GM23338 (cell line): ENCODE measurements at regions not wholly inside any gene's neighbourhood (a gene's known extent, or its start where the extent isn't known, plus 50 kb on each side); places are given as distances from the start of the nearest gene placed in this dataset.

Experiments
- CREB1 ChIP-seq: fragments of 250-450 bp; sonication (Bioruptor Pico); IDR thresholded peaks from 2 replicates; pipeline ENCODE4 v1.5.0; 2020; ENCODE audit warnings: low read depth, mild to moderate bottlenecking, moderate library complexity
- ETS1 ChIP-seq: IDR thresholded peaks from 2 replicates; pipeline ENCODE4 v1.6.1; 2016; ENCODE audit warnings: antibody characterized with exemption
- EZH2 ChIP-seq: fragments of 200-600 bp; sonication (generic); IDR thresholded peaks from one replicate; pipeline ENCODE4 v1.8.0; 2017; ENCODE audit warnings: antibody characterized with exemption, mild to moderate bottlenecking, low read depth; ENCODE audit not compliant: unreplicated experiment
- EZH2phosphoT487 ChIP-seq: fragments of 200-600 bp; sonication (generic); IDR thresholded peaks from one replicate; pipeline ENCODE4 v1.8.1; 2018; ENCODE audit warnings: antibody characterized with exemption; ENCODE audit not compliant: unreplicated experiment
- JUNB ChIP-seq: IDR thresholded peaks from one replicate; pipeline ENCODE4 v1.6.1; 2016; ENCODE audit warnings: antibody characterized with exemption; ENCODE audit not compliant: unreplicated experiment
- NANOG ChIP-seq: IDR thresholded peaks from 2 replicates; pipeline ENCODE4 v1.6.1; 2016; ENCODE audit warnings: antibody characterized with exemption, borderline replicate concordance
- POLR2AphosphoS5 ChIP-seq: IDR thresholded peaks from 2 replicates; pipeline ENCODE4 v1.6.1; 2016; ENCODE audit warnings: antibody characterized with exemption, low read depth
- STAT1 ChIP-seq: IDR thresholded peaks from one replicate; pipeline ENCODE4 v1.6.1; 2016; ENCODE audit warnings: antibody characterized with exemption; ENCODE audit not compliant: unreplicated experiment
- ZNF114 ChIP-seq: fragments of 250-450 bp; sonication (Bioruptor Pico); IDR thresholded peaks from 2 replicates; pipeline ENCODE4 v1.5.0; 2020; ENCODE audit warnings: mild to moderate bottlenecking, moderate library complexity
- ZNF331 ChIP-seq: fragments of 250-450 bp; sonication (Bioruptor Pico); IDR thresholded peaks from 2 replicates; pipeline ENCODE4 v1.5.0; 2020; ENCODE audit warnings: low read depth, mild to moderate bottlenecking, moderate library complexity
- TF ChIP-seq, protein P1 (sequence below), 2 experiments: fragments of 200-600 bp in 1 of 2; sonication (generic) in 1 of 2; conservative IDR thresholded peaks; 2 replicates each; pipeline versions ENCODE4 v1.5.1 to v1.6.1; 2016 to 2017; ENCODE audit warnings: antibody characterized with exemption in 2 of 2, low read depth in 2 of 2, mild to moderate bottlenecking in 2 of 2, moderate library complexity in 1 of 2
- TF ChIP-seq, protein P2 (sequence below): IDR thresholded peaks from one replicate; pipeline ENCODE4 v1.6.1; 2018; ENCODE audit warnings: antibody characterized with exemption; ENCODE audit not compliant: unreplicated experiment

DNA sequence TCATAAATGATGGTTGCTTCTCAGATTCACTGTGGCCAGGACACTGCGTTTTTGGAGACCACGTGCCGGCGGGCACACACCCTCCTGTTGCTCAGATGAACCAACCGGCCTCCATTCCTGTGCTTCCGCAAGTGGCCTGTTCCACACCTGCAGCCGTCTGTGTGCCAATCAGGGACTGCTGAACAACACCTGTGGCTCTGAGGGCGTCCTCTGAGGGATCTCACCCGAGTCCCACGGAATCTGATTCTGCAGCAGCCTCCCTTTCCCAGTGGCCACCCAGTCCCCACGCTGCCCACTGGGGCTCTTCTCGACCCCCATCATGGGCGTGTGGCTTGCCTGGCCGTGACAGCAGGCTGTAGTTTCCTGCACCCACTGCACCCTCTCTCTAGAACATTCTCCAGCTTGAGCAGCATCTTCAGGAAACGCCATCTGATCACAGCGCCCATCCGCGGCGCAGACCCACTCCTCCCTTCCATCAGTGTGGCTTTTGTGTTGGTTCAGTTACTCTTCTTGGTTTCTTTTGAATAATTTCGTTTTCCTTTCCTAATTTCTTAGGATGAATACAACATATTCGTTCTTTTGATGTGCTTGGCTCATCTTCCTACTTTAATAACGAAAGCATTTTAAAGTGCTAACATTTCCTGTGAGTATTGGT, 65.1 kb upstream of the SLC22A11 start:
- TF ChIP-seq, protein P1, sequence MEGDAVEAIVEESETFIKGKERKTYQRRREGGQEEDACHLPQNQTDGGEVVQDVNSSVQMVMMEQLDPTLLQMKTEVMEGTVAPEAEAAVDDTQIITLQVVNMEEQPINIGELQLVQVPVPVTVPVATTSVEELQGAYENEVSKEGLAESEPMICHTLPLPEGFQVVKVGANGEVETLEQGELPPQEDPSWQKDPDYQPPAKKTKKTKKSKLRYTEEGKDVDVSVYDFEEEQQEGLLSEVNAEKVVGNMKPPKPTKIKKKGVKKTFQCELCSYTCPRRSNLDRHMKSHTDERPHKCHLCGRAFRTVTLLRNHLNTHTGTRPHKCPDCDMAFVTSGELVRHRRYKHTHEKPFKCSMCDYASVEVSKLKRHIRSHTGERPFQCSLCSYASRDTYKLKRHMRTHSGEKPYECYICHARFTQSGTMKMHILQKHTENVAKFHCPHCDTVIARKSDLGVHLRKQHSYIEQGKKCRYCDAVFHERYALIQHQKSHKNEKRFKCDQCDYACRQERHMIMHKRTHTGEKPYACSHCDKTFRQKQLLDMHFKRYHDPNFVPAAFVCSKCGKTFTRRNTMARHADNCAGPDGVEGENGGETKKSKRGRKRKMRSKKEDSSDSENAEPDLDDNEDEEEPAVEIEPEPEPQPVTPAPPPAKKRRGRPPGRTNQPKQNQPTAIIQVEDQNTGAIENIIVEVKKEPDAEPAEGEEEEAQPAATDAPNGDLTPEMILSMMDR (conservative IDR thresholded peaks at IDR 0.05; ENCODE audit: low read depth in 2 of 2): no peak
- TF ChIP-seq POLR2AphosphoS5 (no peak), CREB1 (CRISPR knock-in tag) (no peak), EZH2 (no peak), EZH2phosphoT487 (no peak), ZNF114 (CRISPR knock-in tag) (no peak), JUNB (no peak), STAT1 (no peak), ETS1 (no peak), ZNF331 (CRISPR knock-in tag) (no peak), NANOG (no peak)
- TF ChIP-seq, protein P2, sequence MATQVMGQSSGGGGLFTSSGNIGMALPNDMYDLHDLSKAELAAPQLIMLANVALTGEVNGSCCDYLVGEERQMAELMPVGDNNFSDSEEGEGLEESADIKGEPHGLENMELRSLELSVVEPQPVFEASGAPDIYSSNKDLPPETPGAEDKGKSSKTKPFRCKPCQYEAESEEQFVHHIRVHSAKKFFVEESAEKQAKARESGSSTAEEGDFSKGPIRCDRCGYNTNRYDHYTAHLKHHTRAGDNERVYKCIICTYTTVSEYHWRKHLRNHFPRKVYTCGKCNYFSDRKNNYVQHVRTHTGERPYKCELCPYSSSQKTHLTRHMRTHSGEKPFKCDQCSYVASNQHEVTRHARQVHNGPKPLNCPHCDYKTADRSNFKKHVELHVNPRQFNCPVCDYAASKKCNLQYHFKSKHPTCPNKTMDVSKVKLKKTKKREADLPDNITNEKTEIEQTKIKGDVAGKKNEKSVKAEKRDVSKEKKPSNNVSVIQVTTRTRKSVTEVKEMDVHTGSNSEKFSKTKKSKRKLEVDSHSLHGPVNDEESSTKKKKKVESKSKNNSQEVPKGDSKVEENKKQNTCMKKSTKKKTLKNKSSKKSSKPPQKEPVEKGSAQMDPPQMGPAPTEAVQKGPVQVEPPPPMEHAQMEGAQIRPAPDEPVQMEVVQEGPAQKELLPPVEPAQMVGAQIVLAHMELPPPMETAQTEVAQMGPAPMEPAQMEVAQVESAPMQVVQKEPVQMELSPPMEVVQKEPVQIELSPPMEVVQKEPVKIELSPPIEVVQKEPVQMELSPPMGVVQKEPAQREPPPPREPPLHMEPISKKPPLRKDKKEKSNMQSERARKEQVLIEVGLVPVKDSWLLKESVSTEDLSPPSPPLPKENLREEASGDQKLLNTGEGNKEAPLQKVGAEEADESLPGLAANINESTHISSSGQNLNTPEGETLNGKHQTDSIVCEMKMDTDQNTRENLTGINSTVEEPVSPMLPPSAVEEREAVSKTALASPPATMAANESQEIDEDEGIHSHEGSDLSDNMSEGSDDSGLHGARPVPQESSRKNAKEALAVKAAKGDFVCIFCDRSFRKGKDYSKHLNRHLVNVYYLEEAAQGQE: no peak
